ENCODE measurements at regions not wholly inside any gene's neighbourhood (a gene's known extent, or its start where the extent isn't known, plus 50 kb on each side); places are given as distances from the start of the nearest gene placed in this dataset.

- Histone ChIP-seq H3K27ac (ENCODE audit: low read depth in 2 of 2, low read length in 1 of 2) (no peak overlapping the region), H3K4me1 (ENCODE audit: control insufficient read depth in 1 of 2, insufficient read depth in 2 of 2, low read depth in 1 of 2, low read length in 1 of 2) (peaks cover 0 to 1% of the 10 kb centered on the region in 2 experiments; a peak in 1 of 4 replicates), H3K9me2 (no peaks in the 10 kb centered on the region), H3F3A (replicated peaks; ENCODE audit: insufficient read depth) (no peaks in the 10 kb centered on the region), H2AFZ (ENCODE audit: low read depth) (no peak overlapping the region), H3K9me3 (peaks cover 6% of the 10 kb centered on the region; the same call in 1 of the 2 replicates), H3K79me2 (ENCODE audit: insufficient read depth) (no peaks in the 10 kb centered on the region), H3K36me3 (replicated peaks in 1 of 2; ENCODE audit: control insufficient read depth in 1 of 2, insufficient read depth in 2 of 2, low read length in 1 of 2) (no peaks in the 10 kb centered on the region), H3K9ac (no peak overlapping the region), H3K4me2 (no peak overlapping the region), H3K4me3 (ENCODE audit: low read depth in 2 of 2, low read length in 1 of 2) (no peak overlapping the region), H4K20me1 (ENCODE audit: insufficient read depth) (no peaks in the 10 kb centered on the region), H3K27me3 (ENCODE audit: insufficient read depth) (no peaks in the 10 kb centered on the region)
- ChIA-PET CTCF (interaction anchor here (1.6 kb wide), 1 partner anchor 12 kb away, joined by 3 read pairs; no protein-coding TSS in a partner anchor), POLR2A (no interaction called here)
- 69% methylated on average over 1 of the region's 1 CpG for WGBS (ENCODE audit: low lambda C conversion rate)
- no peak for TF ChIP-seq ZBTB33 (IDR thresholded peaks at IDR 0.05; ENCODE audit: borderline replicate concordance, low read depth)
- TF ChIP-seq JUND (IDR thresholded peaks at IDR 0.05): no peak
- no peak for TF ChIP-seq MEF2A (IDR thresholded peaks at IDR 0.05; ENCODE audit: borderline replicate concordance, low read depth)
- no peak for TF ChIP-seq POLR2AphosphoS5 (IDR thresholded peaks at IDR 0.05; ENCODE audit: low read depth, low read length)
- no peak for TF ChIP-seq FOXM1 (IDR thresholded peaks at IDR 0.05; ENCODE audit: low read depth)
- TF ChIP-seq PBX3 (IDR thresholded peaks at IDR 0.05): no peak
- TF ChIP-seq EZH2phosphoT487 (IDR thresholded peaks at IDR 0.05; ENCODE audit: borderline replicate concordance, low read depth): no peak
- TF ChIP-seq GATA2 (CRISPR knock-in tag; IDR thresholded peaks at IDR 0.05): no peak
- TF ChIP-seq CHD2 (IDR thresholded peaks at IDR 0.05; ENCODE audit: low read length, partially characterized antibody): no peak
- no peak for TF ChIP-seq MXI1 (IDR thresholded peaks at IDR 0.05; ENCODE audit: low read depth, low read length)
- TF ChIP-seq TCF12 (IDR thresholded peaks at IDR 0.05): no peak
- no peak for TF ChIP-seq NRF1 (IDR thresholded peaks at IDR 0.05; ENCODE audit: low read depth, low read length)
- TF ChIP-seq MAX (IDR thresholded peaks at IDR 0.05; ENCODE audit: low read depth): no peak
- no peak for TF ChIP-seq USF1 (IDR thresholded peaks at IDR 0.05; ENCODE audit: borderline replicate concordance, low read depth)
- TF ChIP-seq SIN3A (IDR thresholded peaks at IDR 0.05; ENCODE audit: borderline replicate concordance, low read depth, low read length): no peak
- no peak for DNase-seq
Observed at GRCh38 chr5:124377386-124377785, 369.1 kb downstream of the ZNF608 start.

GRCh38 chr5:124373883-124374282 lies 372.6 kb downstream of the ZNF608 start:
- Histone ChIP-seq H3K4me3 (ENCODE audit: low read depth in 2 of 2, low read length in 1 of 2) (no peak overlapping the region), H3K4me1 (ENCODE audit: control insufficient read depth in 1 of 2, insufficient read depth in 2 of 2, low read depth in 1 of 2, low read length in 1 of 2) (peaks cover 0 to 2% of the 10 kb centered on the region in 2 experiments; a peak in 2 of 4 replicates), H3F3A (replicated peaks; ENCODE audit: insufficient read depth) (no peaks in the 10 kb centered on the region), H3K4me2 (no peak overlapping the region), H4K20me1 (ENCODE audit: insufficient read depth) (no peaks in the 10 kb centered on the region), H2AFZ (ENCODE audit: low read depth) (no peak overlapping the region), H3K27me3 (ENCODE audit: insufficient read depth) (no peaks in the 10 kb centered on the region), H3K79me2 (ENCODE audit: insufficient read depth) (no peaks in the 10 kb centered on the region), H3K9me2 (no peaks in the 10 kb centered on the region), H3K36me3 (replicated peaks in 1 of 2; ENCODE audit: control insufficient read depth in 1 of 2, insufficient read depth in 2 of 2, low read length in 1 of 2) (no peaks in the 10 kb centered on the region), H3K27ac (ENCODE audit: low read depth in 2 of 2, low read length in 1 of 2) (no peak overlapping the region), H3K9ac (no peak overlapping the region), H3K9me3 (no peaks in the 10 kb centered on the region)
- TF ChIP-seq NRF1 (IDR thresholded peaks at IDR 0.05; ENCODE audit: low read depth, low read length) (no peak), ZBTB33 (IDR thresholded peaks at IDR 0.05; ENCODE audit: borderline replicate concordance, low read depth) (no peak), PBX3 (IDR thresholded peaks at IDR 0.05) (no peak), EZH2phosphoT487 (IDR thresholded peaks at IDR 0.05; ENCODE audit: borderline replicate concordance, low read depth) (no peak), YY1 (IDR thresholded peaks at IDR 0.05; ENCODE audit: low read depth) (no peak), GATA2 (CRISPR knock-in tag; IDR thresholded peaks at IDR 0.05) (no peak), MAX (IDR thresholded peaks at IDR 0.05; ENCODE audit: low read depth) (no peak), MXI1 (IDR thresholded peaks at IDR 0.05; ENCODE audit: low read depth, low read length) (no peak), NFIC (IDR thresholded peaks at IDR 0.05; ENCODE audit: borderline replicate concordance) (no peak), RCOR1 (IDR thresholded peaks at IDR 0.05; ENCODE audit: low read length) (no peak)
- ChIA-PET POLR2A (no interaction called here), CTCF (no interaction called here)
- 79% methylated on average over 3 of the region's 3 CpGs for WGBS (ENCODE audit: low lambda C conversion rate)
- DNase-seq: no peak

All from SK-N-SH (cell line).